SK-N-SH (cell line): ENCODE measurements at regions not wholly inside any gene's neighbourhood (a gene's known extent, or its start where the extent isn't known, plus 50 kb on each side); places are given as distances from the start of the nearest gene placed in this dataset.

Source experiments
- EZH2phosphoT487 ChIP-seq: fragments of 200-600 bp; sonication (generic); IDR thresholded peaks from 2 replicates; pipeline ENCODE4 v1.6.1; 2017; ENCODE audit warnings: low read depth, mixed run types, mild to moderate bottlenecking, antibody characterized with exemption, moderate library complexity, borderline replicate concordance
- GABPA ChIP-seq: IDR thresholded peaks from 2 replicates; pipeline ENCODE4 v1.4.0; 2012; ENCODE audit warnings: low read depth, mild to moderate bottlenecking
- RAD21 ChIP-seq: IDR thresholded peaks from 2 replicates; pipeline ENCODE4 v1.6.1; 2012; ENCODE audit warnings: mild to moderate bottlenecking, low read length
- SMC3 ChIP-seq: IDR thresholded peaks from 2 replicates; pipeline ENCODE4 v1.6.1; 2012; ENCODE audit warnings: low read depth, low read length, improper control_type of control experiment
- TF ChIP-seq, protein P1 (sequence below): IDR thresholded peaks from 2 replicates; pipeline ENCODE4 v1.6.1; 2012; ENCODE audit warnings: mild to moderate bottlenecking, low read depth, low read length, moderate library complexity
- TF ChIP-seq, protein P2 (sequence below): fragments of 200-600 bp; sonication (generic); IDR thresholded peaks from 2 replicates; pipeline ENCODE4 v1.6.1; 2017; ENCODE audit warnings: antibody characterized with exemption, mild to moderate bottlenecking, moderate library complexity

DNA sequence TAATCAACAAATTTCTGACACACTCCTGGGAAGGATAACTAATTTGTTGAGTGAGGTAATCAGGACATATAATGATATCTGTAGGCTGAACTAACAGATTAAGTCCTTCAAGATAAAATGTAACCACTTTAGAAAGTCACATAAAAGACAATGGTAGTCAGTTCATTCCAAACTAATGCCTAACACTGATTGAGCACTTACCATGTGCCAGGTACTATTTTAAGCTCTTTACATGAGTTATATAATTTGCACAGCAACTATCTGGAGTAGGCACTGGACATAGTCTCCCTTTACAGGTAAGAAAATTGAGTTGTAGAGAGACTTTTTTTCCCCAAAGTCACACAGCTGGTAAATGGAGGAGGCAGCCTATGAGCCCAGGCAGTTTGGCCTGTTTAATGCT is 211.2 kb upstream of the CFAP20DC start:
- no peak for TF ChIP-seq GABPA
- no peak for TF ChIP-seq SMC3
- no peak for TF ChIP-seq RAD21
- TF ChIP-seq, protein P1, sequence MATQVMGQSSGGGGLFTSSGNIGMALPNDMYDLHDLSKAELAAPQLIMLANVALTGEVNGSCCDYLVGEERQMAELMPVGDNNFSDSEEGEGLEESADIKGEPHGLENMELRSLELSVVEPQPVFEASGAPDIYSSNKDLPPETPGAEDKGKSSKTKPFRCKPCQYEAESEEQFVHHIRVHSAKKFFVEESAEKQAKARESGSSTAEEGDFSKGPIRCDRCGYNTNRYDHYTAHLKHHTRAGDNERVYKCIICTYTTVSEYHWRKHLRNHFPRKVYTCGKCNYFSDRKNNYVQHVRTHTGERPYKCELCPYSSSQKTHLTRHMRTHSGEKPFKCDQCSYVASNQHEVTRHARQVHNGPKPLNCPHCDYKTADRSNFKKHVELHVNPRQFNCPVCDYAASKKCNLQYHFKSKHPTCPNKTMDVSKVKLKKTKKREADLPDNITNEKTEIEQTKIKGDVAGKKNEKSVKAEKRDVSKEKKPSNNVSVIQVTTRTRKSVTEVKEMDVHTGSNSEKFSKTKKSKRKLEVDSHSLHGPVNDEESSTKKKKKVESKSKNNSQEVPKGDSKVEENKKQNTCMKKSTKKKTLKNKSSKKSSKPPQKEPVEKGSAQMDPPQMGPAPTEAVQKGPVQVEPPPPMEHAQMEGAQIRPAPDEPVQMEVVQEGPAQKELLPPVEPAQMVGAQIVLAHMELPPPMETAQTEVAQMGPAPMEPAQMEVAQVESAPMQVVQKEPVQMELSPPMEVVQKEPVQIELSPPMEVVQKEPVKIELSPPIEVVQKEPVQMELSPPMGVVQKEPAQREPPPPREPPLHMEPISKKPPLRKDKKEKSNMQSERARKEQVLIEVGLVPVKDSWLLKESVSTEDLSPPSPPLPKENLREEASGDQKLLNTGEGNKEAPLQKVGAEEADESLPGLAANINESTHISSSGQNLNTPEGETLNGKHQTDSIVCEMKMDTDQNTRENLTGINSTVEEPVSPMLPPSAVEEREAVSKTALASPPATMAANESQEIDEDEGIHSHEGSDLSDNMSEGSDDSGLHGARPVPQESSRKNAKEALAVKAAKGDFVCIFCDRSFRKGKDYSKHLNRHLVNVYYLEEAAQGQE: no peak
- TF ChIP-seq EZH2phosphoT487: no peak
- TF ChIP-seq, protein P2, sequence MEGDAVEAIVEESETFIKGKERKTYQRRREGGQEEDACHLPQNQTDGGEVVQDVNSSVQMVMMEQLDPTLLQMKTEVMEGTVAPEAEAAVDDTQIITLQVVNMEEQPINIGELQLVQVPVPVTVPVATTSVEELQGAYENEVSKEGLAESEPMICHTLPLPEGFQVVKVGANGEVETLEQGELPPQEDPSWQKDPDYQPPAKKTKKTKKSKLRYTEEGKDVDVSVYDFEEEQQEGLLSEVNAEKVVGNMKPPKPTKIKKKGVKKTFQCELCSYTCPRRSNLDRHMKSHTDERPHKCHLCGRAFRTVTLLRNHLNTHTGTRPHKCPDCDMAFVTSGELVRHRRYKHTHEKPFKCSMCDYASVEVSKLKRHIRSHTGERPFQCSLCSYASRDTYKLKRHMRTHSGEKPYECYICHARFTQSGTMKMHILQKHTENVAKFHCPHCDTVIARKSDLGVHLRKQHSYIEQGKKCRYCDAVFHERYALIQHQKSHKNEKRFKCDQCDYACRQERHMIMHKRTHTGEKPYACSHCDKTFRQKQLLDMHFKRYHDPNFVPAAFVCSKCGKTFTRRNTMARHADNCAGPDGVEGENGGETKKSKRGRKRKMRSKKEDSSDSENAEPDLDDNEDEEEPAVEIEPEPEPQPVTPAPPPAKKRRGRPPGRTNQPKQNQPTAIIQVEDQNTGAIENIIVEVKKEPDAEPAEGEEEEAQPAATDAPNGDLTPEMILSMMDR: no peak
